ENCODE measurements at regions not wholly inside any gene's neighbourhood (a gene's known extent, or its start where the extent isn't known, plus 50 kb on each side); places are given as distances from the start of the nearest gene placed in this dataset.

DNA sequence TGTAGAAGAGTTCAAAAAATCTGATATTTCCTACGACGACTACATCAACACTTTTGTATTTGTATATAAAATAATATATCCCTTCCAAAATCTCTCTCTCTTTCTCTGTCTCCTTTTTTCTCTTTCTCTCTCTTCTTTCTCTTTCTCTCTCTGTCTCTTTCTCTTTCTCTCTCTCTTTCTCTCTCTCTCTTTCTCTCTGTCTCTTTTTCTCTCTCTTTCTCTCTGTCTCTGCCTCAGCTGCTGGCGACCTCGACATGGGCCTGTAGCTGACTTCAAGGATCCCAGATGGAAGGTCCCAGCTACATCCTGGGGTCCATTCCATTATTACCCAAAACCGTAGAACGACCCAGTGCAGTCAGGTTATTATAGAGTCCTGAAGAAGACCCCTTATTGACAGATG, 90.0 kb downstream of the CD24 start:
- Histone ChIP-seq H3K27ac (ENCODE audit: low read depth in 1 of 2, low read length in 2 of 2) (no peak overlapping the region), H3K4me1 (ENCODE audit: insufficient read depth, low read length) (no peaks in the 10 kb centered on the region), H3K27me3 (ENCODE audit: control insufficient read depth in 1 of 2, insufficient read depth in 2 of 2, low read length in 2 of 2) (no peaks in the 10 kb centered on the region), H3K4me3 (ENCODE audit: low read length) (no peak overlapping the region), H3K9me3 (ENCODE audit: control insufficient read depth in 1 of 2, insufficient read depth in 1 of 2, low read length in 2 of 2) (no peaks in the 10 kb centered on the region), H3K36me3 (ENCODE audit: insufficient read depth, low read length) (no peaks in the 10 kb centered on the region)
- Mint-ChIP-seq H3K9me3 (no peaks in the 10 kb centered on the region), H3K4me3 (no peak overlapping the region), H3K36me3 (ENCODE audit: low read depth) (no peaks in the 10 kb centered on the region), H3K27me3 (peaks cover 18% of the 10 kb centered on the region), H3K4me1 (ENCODE audit: low read depth) (no peaks in the 10 kb centered on the region), H3K27ac (no peak overlapping the region)
- TF ChIP-seq, protein P1, sequence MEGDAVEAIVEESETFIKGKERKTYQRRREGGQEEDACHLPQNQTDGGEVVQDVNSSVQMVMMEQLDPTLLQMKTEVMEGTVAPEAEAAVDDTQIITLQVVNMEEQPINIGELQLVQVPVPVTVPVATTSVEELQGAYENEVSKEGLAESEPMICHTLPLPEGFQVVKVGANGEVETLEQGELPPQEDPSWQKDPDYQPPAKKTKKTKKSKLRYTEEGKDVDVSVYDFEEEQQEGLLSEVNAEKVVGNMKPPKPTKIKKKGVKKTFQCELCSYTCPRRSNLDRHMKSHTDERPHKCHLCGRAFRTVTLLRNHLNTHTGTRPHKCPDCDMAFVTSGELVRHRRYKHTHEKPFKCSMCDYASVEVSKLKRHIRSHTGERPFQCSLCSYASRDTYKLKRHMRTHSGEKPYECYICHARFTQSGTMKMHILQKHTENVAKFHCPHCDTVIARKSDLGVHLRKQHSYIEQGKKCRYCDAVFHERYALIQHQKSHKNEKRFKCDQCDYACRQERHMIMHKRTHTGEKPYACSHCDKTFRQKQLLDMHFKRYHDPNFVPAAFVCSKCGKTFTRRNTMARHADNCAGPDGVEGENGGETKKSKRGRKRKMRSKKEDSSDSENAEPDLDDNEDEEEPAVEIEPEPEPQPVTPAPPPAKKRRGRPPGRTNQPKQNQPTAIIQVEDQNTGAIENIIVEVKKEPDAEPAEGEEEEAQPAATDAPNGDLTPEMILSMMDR (IDR thresholded peaks at IDR 0.05), result peak; percentile 23
- intact Hi-C loops (cut with DNase I, micrococcal nuclease), result no loop called here
- ATAC-seq (ENCODE audit: poor library complexity), result no peak
- ChIA-PET CTCF (no interaction called here), POLR2A (no interaction called here)
- DNase-seq, result no peak

DNA sequence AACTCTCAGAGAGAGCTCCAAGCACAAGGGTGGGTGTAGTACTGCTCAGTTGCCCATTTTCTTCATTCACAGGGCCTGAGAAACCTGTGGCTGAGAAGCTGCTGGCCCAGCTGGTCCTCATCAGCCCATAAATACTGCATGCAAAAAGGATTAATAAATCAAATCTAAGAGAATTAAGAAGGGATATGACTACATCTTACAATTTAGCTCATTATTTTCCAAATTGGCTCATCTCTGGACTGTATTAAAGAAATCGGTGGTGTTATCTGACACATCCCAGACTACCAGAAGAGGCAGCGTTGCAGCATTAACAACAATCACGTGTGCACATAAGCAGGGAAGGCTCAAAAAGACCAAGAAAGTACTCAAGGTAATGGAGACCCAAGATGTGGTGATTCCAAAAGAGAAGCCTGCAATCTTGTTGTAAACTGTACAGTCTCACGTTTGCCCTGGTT, 90.7 kb downstream of the CD24 start:
- DNase-seq (no peak), ATAC-seq (ENCODE audit: poor library complexity) (no peak)
- Mint-ChIP-seq H3K4me1 (ENCODE audit: low read depth) (no peaks in the 10 kb centered on the region), H3K4me3 (no peak overlapping the region), H3K27me3 (peaks cover 16% of the 10 kb centered on the region), H3K27ac (no peak overlapping the region), H3K9me3 (no peaks in the 10 kb centered on the region), H3K36me3 (ENCODE audit: low read depth) (no peaks in the 10 kb centered on the region)
- H3K36me3 ChIP-seq (ENCODE audit: insufficient read depth, low read length), result no peaks in the 10 kb centered on the region
- H3K4me3 ChIP-seq (ENCODE audit: low read length), result no peak overlapping the region
- no peak overlapping the region for H3K27ac ChIP-seq (ENCODE audit: low read depth in 1 of 2, low read length in 2 of 2)
- H3K27me3 ChIP-seq (ENCODE audit: control insufficient read depth in 1 of 2, insufficient read depth in 2 of 2, low read length in 2 of 2), result no peaks in the 10 kb centered on the region
- H3K9me3 ChIP-seq (ENCODE audit: control insufficient read depth in 1 of 2, insufficient read depth in 1 of 2, low read length in 2 of 2), result no peaks in the 10 kb centered on the region
- no peaks in the 10 kb centered on the region for H3K4me1 ChIP-seq (ENCODE audit: insufficient read depth, low read length)
- intact Hi-C loops (cut with DNase I, micrococcal nuclease), result no loop called here
- TF ChIP-seq, protein P1 (IDR thresholded peaks at IDR 0.05), result no peak
- ChIA-PET CTCF (no interaction called here), POLR2A (no interaction called here)

DNA sequence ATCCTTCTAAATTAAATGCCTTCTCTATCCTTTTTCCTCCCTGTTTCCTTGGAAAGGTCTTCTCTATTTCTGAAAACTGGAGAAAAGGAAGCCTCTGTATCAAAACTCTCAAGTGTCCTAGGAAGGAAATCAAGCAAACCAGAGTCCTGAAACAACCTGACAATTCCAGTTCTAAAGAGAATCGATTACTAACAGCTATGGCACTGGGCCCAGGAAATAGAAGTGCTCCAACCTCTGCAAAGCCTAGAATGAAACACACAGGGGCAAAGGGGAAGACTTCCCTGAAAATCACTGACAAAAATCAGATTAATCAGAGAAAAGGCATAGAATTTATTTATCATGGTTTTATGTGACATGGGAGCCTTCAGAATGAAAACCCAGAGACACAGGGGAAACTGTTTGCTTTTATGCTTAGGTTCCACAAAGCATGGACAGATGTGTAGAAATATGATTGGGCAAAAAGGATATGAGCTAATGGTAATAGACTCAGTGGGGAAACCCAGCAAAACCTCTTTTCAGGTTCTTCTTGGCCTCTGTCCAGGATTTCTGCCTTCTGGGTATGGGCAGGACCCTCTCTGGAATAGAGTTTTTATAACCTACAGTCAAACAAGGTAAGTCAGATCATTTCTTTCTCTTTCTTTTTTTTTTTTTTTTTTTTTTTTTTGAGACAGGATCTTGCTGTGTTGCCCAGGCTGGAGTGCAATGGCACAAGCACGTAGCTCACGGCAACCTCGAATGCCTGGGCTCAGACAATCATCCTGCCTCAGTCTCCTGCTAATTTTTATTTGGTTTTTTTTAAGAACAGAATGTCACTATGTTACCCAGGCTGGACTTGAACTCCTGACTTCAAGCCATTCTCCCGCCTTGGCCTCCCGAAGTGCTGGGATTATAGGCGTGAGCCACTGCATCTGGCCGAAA, 91.7 kb downstream of the CD24 start:
- no peak overlapping the region for H3K27ac ChIP-seq (ENCODE audit: low read depth in 1 of 2, low read length in 2 of 2)
- no peaks in the 10 kb centered on the region for H3K36me3 Mint-ChIP-seq (ENCODE audit: low read depth)
- no peaks in the 10 kb centered on the region for H3K9me3 ChIP-seq (ENCODE audit: control insufficient read depth in 1 of 2, insufficient read depth in 1 of 2, low read length in 2 of 2)
- no peaks in the 10 kb centered on the region for H3K4me1 ChIP-seq (ENCODE audit: insufficient read depth, low read length)
- no peaks in the 10 kb centered on the region for H3K4me1 Mint-ChIP-seq (ENCODE audit: low read depth)
- ATAC-seq (ENCODE audit: poor library complexity) (no peak), DNase-seq (no peak)
- no peaks in the 10 kb centered on the region for H3K27me3 ChIP-seq (ENCODE audit: control insufficient read depth in 1 of 2, insufficient read depth in 2 of 2, low read length in 2 of 2)
- no peak overlapping the region for H3K4me3 ChIP-seq (ENCODE audit: low read length)
- H3K27ac Mint-ChIP-seq, result no peak overlapping the region
- intact Hi-C loops (cut with DNase I, micrococcal nuclease), result no loop called here
- H3K36me3 ChIP-seq (ENCODE audit: insufficient read depth, low read length), result no peaks in the 10 kb centered on the region
- no peaks in the 10 kb centered on the region for H3K9me3 Mint-ChIP-seq
- POLR2A ChIA-PET, result no interaction called here
- H3K27me3 Mint-ChIP-seq, result peaks cover 9% of the 10 kb centered on the region
- CTCF ChIA-PET, result no interaction called here
- no peak overlapping the region for H3K4me3 Mint-ChIP-seq
- TF ChIP-seq, protein P1 (IDR thresholded peaks at IDR 0.05), result no peak
